HEK293 (cell line): ENCODE measurements at regions not wholly inside any gene's neighbourhood (a gene's known extent, or its start where the extent isn't known, plus 50 kb on each side); places are given as distances from the start of the nearest gene placed in this dataset.

Experiments used
- CTCF ChIP-seq: fragments of 450-650 bp; formaldehyde crosslinking; IDR thresholded peaks from 2 replicates; pipeline ENCODE4 v1.5.1; 2016; ENCODE audit warnings: missing biosample characterization, missing genetic modification characterization
- EGR2 ChIP-seq: fragments of 450-650 bp; formaldehyde crosslinking; IDR thresholded peaks from 2 replicates; pipeline ENCODE4 v1.5.1; 2016; ENCODE audit warnings: low read depth, missing biosample characterization, missing genetic modification characterization
- KLF9 ChIP-seq: fragments of 450-650 bp; formaldehyde crosslinking; IDR thresholded peaks from 2 replicates; pipeline ENCODE4 v1.5.1; 2016; ENCODE audit warnings: missing biosample characterization, missing genetic modification characterization, low read depth
- MYNN ChIP-seq: fragments of 450-650 bp; formaldehyde crosslinking; IDR thresholded peaks from 2 replicates; pipeline ENCODE4 v1.5.1; 2016; ENCODE audit warnings: missing biosample characterization, missing genetic modification characterization, borderline replicate concordance
- TRIM28 ChIP-seq: IDR thresholded peaks from 2 replicates; pipeline ENCODE4 v1.6.1; 2011; ENCODE audit warnings: low read length, control low read depth, borderline replicate concordance
- ZBTB11 ChIP-seq: fragments of 450-650 bp; formaldehyde crosslinking; conservative IDR thresholded peaks from 2 replicates; pipeline ENCODE4 v1.5.1; 2016; ENCODE audit warnings: low read depth, missing biosample characterization, missing genetic modification characterization
- ZNF10 ChIP-seq: fragments of 450-650 bp; formaldehyde crosslinking; IDR thresholded peaks from 2 replicates; pipeline ENCODE4 v1.5.1; 2017; ENCODE audit warnings: missing biosample characterization, missing genetic modification characterization
- ZNF214 ChIP-seq: fragments of 450-650 bp; formaldehyde crosslinking; IDR thresholded peaks from 2 replicates; pipeline ENCODE4 v1.5.1; 2017; ENCODE audit warnings: missing biosample characterization, mild to moderate bottlenecking, missing genetic modification characterization, borderline replicate concordance
- ZNF302 ChIP-seq: fragments of 450-650 bp; formaldehyde crosslinking; IDR thresholded peaks from 2 replicates; pipeline ENCODE4 v1.5.1; 2016; ENCODE audit warnings: missing biosample characterization, missing genetic modification characterization, low read depth
- ZNF513 ChIP-seq: fragments of 450-650 bp; IDR thresholded peaks from 2 replicates; pipeline ENCODE4 v1.5.1; 2018; ENCODE audit warnings: missing biosample characterization, missing genetic modification characterization
- ZNF624 ChIP-seq: fragments of 450-650 bp; formaldehyde crosslinking; IDR thresholded peaks from 2 replicates; pipeline ENCODE4 v1.5.1; 2017; ENCODE audit warnings: missing biosample characterization, missing genetic modification characterization
- ZNF658 ChIP-seq: fragments of 450-650 bp; formaldehyde crosslinking; IDR thresholded peaks from 2 replicates; pipeline ENCODE4; 2016; ENCODE audit warnings: missing biosample characterization, missing genetic modification characterization
- ZNF747 ChIP-seq: fragments of 450-650 bp; formaldehyde crosslinking; IDR thresholded peaks from 2 replicates; pipeline ENCODE4 v1.5.1; 2016; ENCODE audit warnings: missing biosample characterization, missing genetic modification characterization
- ZSCAN18 ChIP-seq: fragments of 450-650 bp; formaldehyde crosslinking; IDR thresholded peaks from 2 replicates; pipeline ENCODE4 v1.5.1; 2016; ENCODE audit warnings: missing biosample characterization, missing genetic modification characterization

GRCh38 chr4:83704786-83705185 lies 168.9 kb downstream of the GPAT3 start:
- no peak for TF ChIP-seq TRIM28
- no peak for TF ChIP-seq ZNF624
- no peak for TF ChIP-seq ZNF302 (tag by site-specific recombination)
- TF ChIP-seq ZNF658 (tag by site-specific recombination), result no peak
- no peak for TF ChIP-seq ZBTB11 (tag by site-specific recombination)
- TF ChIP-seq CTCF (tag by site-specific recombination), result no peak
- TF ChIP-seq ZNF10 (tag by site-specific recombination), result no peak
- TF ChIP-seq EGR2, result no peak
- TF ChIP-seq ZNF513 (tag by site-specific recombination), result no peak
- no peak for TF ChIP-seq MYNN (tag by site-specific recombination)
- no peak for TF ChIP-seq ZNF747 (tag by site-specific recombination)
- no peak for TF ChIP-seq ZSCAN18 (tag by site-specific recombination)
- TF ChIP-seq KLF9 (tag by site-specific recombination), result no peak
- no peak for TF ChIP-seq ZNF214 (tag by site-specific recombination)
